Liver (tissue), 8 donors: ENCODE measurements at regions not wholly inside any gene's neighbourhood (a gene's known extent, or its start where the extent isn't known, plus 50 kb on each side); places are given as distances from the start of the nearest gene placed in this dataset.

Source experiments
- DNase-seq: peaks from one replicate; pipeline ENCODE4 v3.0.0-alpha.2; 2017; ENCODE audit warnings: low spot score
- H3K27ac ChIP-seq, 2 donors: one replicate each; pipeline ENCODE4 v1.7.0; 2013; ENCODE audit warnings: inconsistent platforms in 2 of 2, low read length in 2 of 2, control low read depth in 1 of 2, low read depth in 1 of 2, mild to moderate bottlenecking in 1 of 2
- H3K27me3 ChIP-seq, 4 donors: one replicate each; pipeline versions ENCODE4 v1.6.1 to v1.7.0; 2013; ENCODE audit warnings: low read length in 3 of 4, inconsistent platforms in 1 of 4, mild to moderate bottlenecking in 1 of 4, moderate library complexity in 1 of 4; ENCODE audit not compliant: control insufficient read depth in 4 of 4, insufficient read depth in 4 of 4
- H3K36me3 ChIP-seq, 4 donors: one replicate each; pipeline versions ENCODE4 v1.6.1 to v1.7.0; 2013; ENCODE audit warnings: low read length in 3 of 4, mild to moderate bottlenecking in 3 of 4, low read depth in 1 of 4, moderate library complexity in 1 of 4; ENCODE audit not compliant: control insufficient read depth in 4 of 4, insufficient read depth in 3 of 4
- H3K4me1 ChIP-seq, 4 donors: one replicate each; pipeline versions ENCODE4 v1.6.1 to v1.7.0; 2013; ENCODE audit warnings: low read length in 3 of 4, mild to moderate bottlenecking in 3 of 4, moderate library complexity in 1 of 4; ENCODE audit not compliant: control insufficient read depth in 4 of 4, insufficient read depth in 4 of 4
- H3K4me3 ChIP-seq, 3 donors: one replicate each; pipeline versions ENCODE4 v1.6.1 to v1.7.0; 2013; ENCODE audit warnings: low read length in 3 of 3, control low read depth in 1 of 3, low read depth in 1 of 3, mild to moderate bottlenecking in 1 of 3
- H3K9ac ChIP-seq, 2 donors: one replicate each; pipeline ENCODE4 v1.7.0; 2013; ENCODE audit warnings: low read length in 2 of 2, mild to moderate bottlenecking in 2 of 2, moderate library complexity in 2 of 2, control low read depth in 1 of 2, low read depth in 1 of 2
- H3K9me3 ChIP-seq, 4 donors: one replicate each; pipeline versions ENCODE4 v1.6.1 to v1.7.0; 2013; ENCODE audit warnings: low read length in 3 of 4; ENCODE audit not compliant: control insufficient read depth in 4 of 4
- ATF3 ChIP-seq: IDR thresholded peaks from 2 replicates; pipeline ENCODE4 v1.6.1; 2016; ENCODE audit warnings: antibody characterized with exemption
- EGR1 ChIP-seq, 2 donors: IDR thresholded peaks; 2 replicates each; pipeline ENCODE4 v1.6.1; 2016 to 2018; ENCODE audit warnings: antibody characterized with exemption in 2 of 2, low read depth in 2 of 2
- FOXA1 ChIP-seq: IDR thresholded peaks from 2 replicates; pipeline ENCODE4 v1.6.1; 2016; ENCODE audit warnings: antibody characterized with exemption
- FOXA2 ChIP-seq: IDR thresholded peaks from 2 replicates; pipeline ENCODE4 v1.6.1; 2016; ENCODE audit warnings: antibody characterized with exemption
- GABPA ChIP-seq, 2 donors: IDR thresholded peaks in 1 of 2; conservative IDR thresholded peaks in 1 of 2; 2 replicates each; pipeline ENCODE4 v1.6.1; 2016; ENCODE audit warnings: antibody characterized with exemption in 2 of 2, mild to moderate bottlenecking in 1 of 2, moderate library complexity in 1 of 2
- HNF4A ChIP-seq, 2 donors: conservative IDR thresholded peaks; 2 replicates each; pipeline ENCODE4 v1.6.1; 2016; ENCODE audit warnings: antibody characterized with exemption in 2 of 2, mild to moderate bottlenecking in 2 of 2
- HNF4G ChIP-seq: IDR thresholded peaks from 2 replicates; pipeline ENCODE4 v1.6.1; 2016; ENCODE audit warnings: antibody characterized with exemption
- JUND ChIP-seq, 2 donors: IDR thresholded peaks; 2 replicates each; pipeline ENCODE4 v1.6.1; 2016; ENCODE audit warnings: antibody characterized with exemption in 2 of 2
- NR2F2 ChIP-seq: IDR thresholded peaks from 2 replicates; pipeline ENCODE4 v1.6.1; 2016; ENCODE audit warnings: antibody characterized with exemption
- RAD21 ChIP-seq, 2 donors: IDR thresholded peaks; 2 replicates each; pipeline ENCODE4 v1.6.1; 2016; ENCODE audit warnings: antibody characterized with exemption in 2 of 2, mild to moderate bottlenecking in 2 of 2
- RXRA ChIP-seq, 2 donors: IDR thresholded peaks; 2 replicates each; pipeline ENCODE4 v1.6.1; 2017 to 2018; ENCODE audit warnings: antibody characterized with exemption in 2 of 2, mild to moderate bottlenecking in 1 of 2
- SP1 ChIP-seq: IDR thresholded peaks from 2 replicates; pipeline ENCODE4 v1.6.1; 2018; ENCODE audit warnings: antibody characterized with exemption, mild to moderate bottlenecking
- TAF1 ChIP-seq: conservative IDR thresholded peaks from 2 replicates; pipeline ENCODE4 v1.6.1; 2016; ENCODE audit warnings: antibody characterized with exemption, mild to moderate bottlenecking
- YY1 ChIP-seq: IDR thresholded peaks from 2 replicates; pipeline ENCODE4 v1.6.1; 2016; ENCODE audit warnings: antibody characterized with exemption, mild to moderate bottlenecking
- WGBS: extraction: QIAGEN DNeasy Blood & Tissue Kit; methylation state at CpG from one replicate; pipeline ENCODE4 v1.1.7; 2013; 5-methylcytosine and 5-hydroxymethylcytosine counted together
- TF ChIP-seq, protein P1 (sequence below): fragments of 150-350 bp; IDR thresholded peaks from 2 replicates; pipeline ENCODE4 v1.5.1; 2017; ENCODE audit warnings: improper control_type of control experiment, low read depth, low read length; ENCODE audit not compliant: missing input control
- TF ChIP-seq, protein P2 (sequence below): IDR thresholded peaks from 2 replicates; pipeline ENCODE4 v1.6.1; 2016; ENCODE audit warnings: antibody characterized with exemption, mild to moderate bottlenecking
- TF ChIP-seq, protein P3 (sequence below): IDR thresholded peaks from 2 replicates; pipeline ENCODE4 v1.6.1; 2016; ENCODE audit warnings: antibody characterized with exemption
- TF ChIP-seq, protein P4 (sequence below): IDR thresholded peaks from 2 replicates; pipeline ENCODE4 v1.6.1; 2016; ENCODE audit warnings: antibody characterized with exemption
- donor health status: healthy.
- donor health status: healthy.
- donor health status: healthy.
- donor health status: healthy.
- donor health status: healthy.

- no peaks in the 10 kb centered on the region for H3K9me3 ChIP-seq
- peak; percentile 12 for DNase-seq
- 82% methylated on average over 9 of the region's 9 CpGs for WGBS
- H3K9ac ChIP-seq: no peak overlapping the region
- H3K27ac ChIP-seq: no peak overlapping the region
- no peak overlapping the region for H3K4me3 ChIP-seq
- no peaks in the 10 kb centered on the region for H3K4me1 ChIP-seq
- TF ChIP-seq SP1 (no peak), FOXA2 (no peak), NR2F2 (no peak), HNF4A (conservative IDR thresholded peaks at IDR 0.05) (no peak), GABPA (IDR thresholded peaks at IDR 0.05 in 1 of 2, conservative IDR thresholded peaks at IDR 0.05 in 1 of 2) (no peak), YY1 (no peak)
- no peaks in the 10 kb centered on the region for H3K27me3 ChIP-seq
- H3K36me3 ChIP-seq: no peaks in the 10 kb centered on the region
These were observed 121.7 kb upstream of the PRR20G start for GRCh38 chr3:127409421-127410136.

GRCh38 chr3:127408684-127409420, 121.0 kb upstream of the PRR20G start:
- 71% methylated on average over 14 of the region's 14 CpGs for WGBS
- DNase-seq: no peak
- H3K27me3 ChIP-seq: no peaks in the 10 kb centered on the region

More at GRCh38 chr3:127408684-127409420, 121.0 kb upstream of the PRR20G start:
- Histone ChIP-seq H3K27ac (no peak overlapping the region), H3K4me3 (no peak overlapping the region), H3K4me1 (no peaks in the 10 kb centered on the region), H3K36me3 (no peaks in the 10 kb centered on the region), H3K9ac (no peak overlapping the region), H3K9me3 (no peaks in the 10 kb centered on the region)
- no peak for TF ChIP-seq ATF3
- TF ChIP-seq, protein P1, sequence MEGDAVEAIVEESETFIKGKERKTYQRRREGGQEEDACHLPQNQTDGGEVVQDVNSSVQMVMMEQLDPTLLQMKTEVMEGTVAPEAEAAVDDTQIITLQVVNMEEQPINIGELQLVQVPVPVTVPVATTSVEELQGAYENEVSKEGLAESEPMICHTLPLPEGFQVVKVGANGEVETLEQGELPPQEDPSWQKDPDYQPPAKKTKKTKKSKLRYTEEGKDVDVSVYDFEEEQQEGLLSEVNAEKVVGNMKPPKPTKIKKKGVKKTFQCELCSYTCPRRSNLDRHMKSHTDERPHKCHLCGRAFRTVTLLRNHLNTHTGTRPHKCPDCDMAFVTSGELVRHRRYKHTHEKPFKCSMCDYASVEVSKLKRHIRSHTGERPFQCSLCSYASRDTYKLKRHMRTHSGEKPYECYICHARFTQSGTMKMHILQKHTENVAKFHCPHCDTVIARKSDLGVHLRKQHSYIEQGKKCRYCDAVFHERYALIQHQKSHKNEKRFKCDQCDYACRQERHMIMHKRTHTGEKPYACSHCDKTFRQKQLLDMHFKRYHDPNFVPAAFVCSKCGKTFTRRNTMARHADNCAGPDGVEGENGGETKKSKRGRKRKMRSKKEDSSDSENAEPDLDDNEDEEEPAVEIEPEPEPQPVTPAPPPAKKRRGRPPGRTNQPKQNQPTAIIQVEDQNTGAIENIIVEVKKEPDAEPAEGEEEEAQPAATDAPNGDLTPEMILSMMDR: no peak
- TF ChIP-seq FOXA1: no peak
- TF ChIP-seq, protein P2, sequence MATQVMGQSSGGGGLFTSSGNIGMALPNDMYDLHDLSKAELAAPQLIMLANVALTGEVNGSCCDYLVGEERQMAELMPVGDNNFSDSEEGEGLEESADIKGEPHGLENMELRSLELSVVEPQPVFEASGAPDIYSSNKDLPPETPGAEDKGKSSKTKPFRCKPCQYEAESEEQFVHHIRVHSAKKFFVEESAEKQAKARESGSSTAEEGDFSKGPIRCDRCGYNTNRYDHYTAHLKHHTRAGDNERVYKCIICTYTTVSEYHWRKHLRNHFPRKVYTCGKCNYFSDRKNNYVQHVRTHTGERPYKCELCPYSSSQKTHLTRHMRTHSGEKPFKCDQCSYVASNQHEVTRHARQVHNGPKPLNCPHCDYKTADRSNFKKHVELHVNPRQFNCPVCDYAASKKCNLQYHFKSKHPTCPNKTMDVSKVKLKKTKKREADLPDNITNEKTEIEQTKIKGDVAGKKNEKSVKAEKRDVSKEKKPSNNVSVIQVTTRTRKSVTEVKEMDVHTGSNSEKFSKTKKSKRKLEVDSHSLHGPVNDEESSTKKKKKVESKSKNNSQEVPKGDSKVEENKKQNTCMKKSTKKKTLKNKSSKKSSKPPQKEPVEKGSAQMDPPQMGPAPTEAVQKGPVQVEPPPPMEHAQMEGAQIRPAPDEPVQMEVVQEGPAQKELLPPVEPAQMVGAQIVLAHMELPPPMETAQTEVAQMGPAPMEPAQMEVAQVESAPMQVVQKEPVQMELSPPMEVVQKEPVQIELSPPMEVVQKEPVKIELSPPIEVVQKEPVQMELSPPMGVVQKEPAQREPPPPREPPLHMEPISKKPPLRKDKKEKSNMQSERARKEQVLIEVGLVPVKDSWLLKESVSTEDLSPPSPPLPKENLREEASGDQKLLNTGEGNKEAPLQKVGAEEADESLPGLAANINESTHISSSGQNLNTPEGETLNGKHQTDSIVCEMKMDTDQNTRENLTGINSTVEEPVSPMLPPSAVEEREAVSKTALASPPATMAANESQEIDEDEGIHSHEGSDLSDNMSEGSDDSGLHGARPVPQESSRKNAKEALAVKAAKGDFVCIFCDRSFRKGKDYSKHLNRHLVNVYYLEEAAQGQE: no peak
- TF ChIP-seq, protein P3, sequence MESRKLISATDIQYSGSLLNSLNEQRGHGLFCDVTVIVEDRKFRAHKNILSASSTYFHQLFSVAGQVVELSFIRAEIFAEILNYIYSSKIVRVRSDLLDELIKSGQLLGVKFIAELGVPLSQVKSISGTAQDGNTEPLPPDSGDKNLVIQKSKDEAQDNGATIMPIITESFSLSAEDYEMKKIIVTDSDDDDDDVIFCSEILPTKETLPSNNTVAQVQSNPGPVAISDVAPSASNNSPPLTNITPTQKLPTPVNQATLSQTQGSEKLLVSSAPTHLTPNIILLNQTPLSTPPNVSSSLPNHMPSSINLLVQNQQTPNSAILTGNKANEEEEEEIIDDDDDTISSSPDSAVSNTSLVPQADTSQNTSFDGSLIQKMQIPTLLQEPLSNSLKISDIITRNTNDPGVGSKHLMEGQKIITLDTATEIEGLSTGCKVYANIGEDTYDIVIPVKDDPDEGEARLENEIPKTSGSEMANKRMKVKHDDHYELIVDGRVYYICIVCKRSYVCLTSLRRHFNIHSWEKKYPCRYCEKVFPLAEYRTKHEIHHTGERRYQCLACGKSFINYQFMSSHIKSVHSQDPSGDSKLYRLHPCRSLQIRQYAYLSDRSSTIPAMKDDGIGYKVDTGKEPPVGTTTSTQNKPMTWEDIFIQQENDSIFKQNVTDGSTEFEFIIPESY: no peak
- TF ChIP-seq JUND (IDR thresholded peaks at IDR 0.05): no peak
- TF ChIP-seq, protein P4, sequence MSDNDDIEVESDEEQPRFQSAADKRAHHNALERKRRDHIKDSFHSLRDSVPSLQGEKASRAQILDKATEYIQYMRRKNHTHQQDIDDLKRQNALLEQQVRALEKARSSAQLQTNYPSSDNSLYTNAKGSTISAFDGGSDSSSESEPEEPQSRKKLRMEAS: no peak
- no peak for TF ChIP-seq HNF4A (conservative IDR thresholded peaks at IDR 0.05)
- TF ChIP-seq YY1: no peak
- no peak for TF ChIP-seq TAF1
- no peak for TF ChIP-seq SP1
- TF ChIP-seq FOXA2: no peak
- no peak for TF ChIP-seq RXRA (IDR thresholded peaks at IDR 0.05)
- TF ChIP-seq GABPA (IDR thresholded peaks at IDR 0.05 in 1 of 2, conservative IDR thresholded peaks at IDR 0.05 in 1 of 2): no peak
- no peak for TF ChIP-seq HNF4G
- TF ChIP-seq RAD21 (IDR thresholded peaks at IDR 0.05): no peak
- no peak for TF ChIP-seq EGR1 (IDR thresholded peaks at IDR 0.05; ENCODE audit: low read depth in 2 of 2)
- no peak for TF ChIP-seq NR2F2
